NCI-H748 (cell line): ENCODE measurements at regions not wholly inside any gene's neighbourhood (a gene's known extent, or its start where the extent isn't known, plus 50 kb on each side); places are given as distances from the start of the nearest gene placed in this dataset.

Source experiments
- DNase-seq: peaks from one replicate; lab custom pipeline; 2025; ENCODE audit not compliant: unreplicated experiment; lab: John Stamatoyannopoulos, UW

DNA sequence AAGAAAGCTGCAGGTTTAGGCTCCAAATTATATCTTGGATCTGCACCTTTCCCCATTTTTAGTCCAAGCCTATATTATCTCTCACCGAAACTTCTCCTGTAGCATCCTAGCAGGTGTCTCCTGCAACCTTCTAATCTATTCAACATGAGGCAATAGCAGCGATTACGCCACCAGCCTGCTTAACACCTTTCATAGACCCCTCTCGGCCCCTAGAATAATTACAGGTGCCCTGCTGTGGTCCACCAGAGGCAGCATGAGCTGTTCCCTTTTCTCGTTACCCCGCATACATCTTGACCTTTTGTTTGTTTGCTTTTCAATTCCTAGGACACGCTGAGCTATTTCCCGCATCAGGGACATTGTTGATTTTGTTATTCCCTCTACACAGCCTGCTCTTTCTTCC, 361.9 kb downstream of the CYRIA start:
- DNase-seq = peak; percentile 43

DNA sequence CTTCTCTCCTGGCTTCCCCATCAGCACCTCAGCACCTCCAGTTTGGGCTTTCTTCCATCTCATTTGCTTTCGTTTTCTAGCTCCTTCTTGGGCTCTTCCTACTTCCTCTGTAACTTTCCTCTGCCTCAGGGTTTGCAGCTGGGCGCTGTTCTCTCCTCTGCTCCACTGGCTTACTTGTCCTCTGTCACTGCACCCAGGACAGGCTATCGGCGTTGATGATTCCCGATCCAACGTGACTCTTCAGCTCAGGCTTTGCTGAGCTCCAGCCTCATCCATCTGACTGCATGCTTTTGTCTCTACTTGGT, 362.4 kb downstream of the CYRIA start:
- DNase-seq = no peak

DNA sequence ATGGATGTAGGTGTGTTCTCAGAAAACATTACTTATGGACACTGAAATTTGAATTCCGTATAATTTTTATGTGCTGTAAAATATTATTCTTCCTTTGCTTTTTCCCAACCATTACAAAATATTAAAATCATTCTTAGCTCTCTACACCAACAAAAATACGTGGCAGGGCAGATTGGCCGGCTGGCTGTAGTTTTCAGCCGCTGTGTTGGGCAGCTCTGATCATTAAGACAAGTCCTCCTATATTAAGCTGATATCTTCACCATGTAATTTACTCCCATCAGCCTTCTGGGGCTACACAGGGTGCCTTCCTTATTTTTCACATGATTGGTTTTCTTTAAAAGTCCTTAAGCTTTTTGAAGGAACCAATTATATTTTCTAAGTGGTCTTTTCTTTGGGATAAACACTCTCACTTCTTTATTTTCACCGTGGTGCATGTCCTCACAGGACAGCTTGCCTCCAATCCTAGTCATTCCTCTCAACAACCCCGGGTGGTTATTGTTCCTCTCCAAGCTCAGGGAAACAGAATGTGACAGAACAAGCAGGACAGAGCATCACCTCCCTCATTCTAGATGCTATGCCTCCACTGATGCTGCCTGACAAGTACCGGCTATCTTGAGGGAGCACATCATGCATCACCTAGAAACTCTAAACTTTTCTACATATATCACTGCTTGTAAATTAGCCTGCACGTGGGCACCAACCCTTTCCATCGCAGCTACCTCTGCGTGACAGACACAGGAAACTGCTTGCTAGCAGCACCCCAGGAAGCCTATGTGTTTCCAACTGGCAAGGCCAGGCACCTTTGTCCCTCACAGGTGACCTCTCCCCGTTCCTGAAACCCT, 362.3 kb downstream of the MYCN start:
- DNase-seq = no peak

GRCh38 chr2:16301961-16302360, 361.6 kb downstream of the MYCN start:
- no peak for DNase-seq

DNA sequence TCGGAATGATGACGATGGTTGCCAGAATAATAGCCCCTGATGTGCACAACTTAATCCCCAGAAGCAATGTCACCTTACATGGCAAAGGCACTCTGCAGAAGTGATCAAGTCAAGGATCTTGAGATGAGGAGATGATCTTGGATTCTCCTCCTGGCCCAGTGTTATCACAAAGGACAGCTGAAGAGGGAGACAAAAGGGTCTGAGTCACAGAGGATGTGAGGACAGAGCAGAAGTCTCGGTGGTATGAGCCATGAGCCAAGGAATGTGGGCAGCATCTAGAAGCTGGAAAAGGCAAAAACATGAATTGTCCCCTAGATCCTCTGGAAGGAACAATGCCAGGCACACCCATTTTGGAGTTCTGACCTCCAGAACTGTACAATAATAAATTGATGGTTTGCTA, 358.5 kb downstream of the MYCN start:
- DNase-seq = no peak

- no peak for DNase-seq
These were observed 356.2 kb downstream of the MYCN start for GRCh38 chr2:16296331-16297250.

DNA sequence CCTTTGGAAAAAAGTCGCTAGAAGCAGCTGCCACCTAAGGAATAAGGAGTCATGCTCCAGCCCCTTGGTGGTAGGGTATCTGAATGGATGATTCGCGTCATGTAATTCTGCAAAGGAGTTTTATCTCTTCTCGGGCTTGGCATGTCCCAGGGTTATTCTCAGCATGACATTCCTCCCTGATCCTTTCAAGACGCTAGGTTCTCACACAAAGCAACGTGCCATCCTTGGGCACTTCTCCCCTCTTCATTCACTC, 355.6 kb downstream of the MYCN start:
- DNase-seq = no peak

DNA sequence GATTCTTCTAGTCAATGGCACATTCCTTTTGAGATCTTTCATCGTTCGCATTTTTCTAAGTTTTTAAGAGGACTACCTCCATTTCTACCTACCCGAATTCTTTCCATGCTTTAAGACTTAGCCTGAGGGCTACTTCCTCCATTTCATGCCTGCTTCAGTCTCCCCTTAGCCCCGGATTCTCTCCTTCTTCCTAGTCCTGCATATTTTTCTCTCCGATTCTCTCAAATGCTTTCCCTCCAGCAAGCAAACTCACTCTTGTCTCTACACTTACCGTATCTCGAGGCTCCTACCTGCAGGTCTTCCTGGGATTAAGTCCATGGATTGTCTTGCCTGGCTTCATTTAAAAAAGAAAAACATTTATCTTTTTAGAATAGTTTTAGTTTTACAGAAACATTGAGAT, 354.4 kb downstream of the MYCN start:
- no peak for DNase-seq

DNA sequence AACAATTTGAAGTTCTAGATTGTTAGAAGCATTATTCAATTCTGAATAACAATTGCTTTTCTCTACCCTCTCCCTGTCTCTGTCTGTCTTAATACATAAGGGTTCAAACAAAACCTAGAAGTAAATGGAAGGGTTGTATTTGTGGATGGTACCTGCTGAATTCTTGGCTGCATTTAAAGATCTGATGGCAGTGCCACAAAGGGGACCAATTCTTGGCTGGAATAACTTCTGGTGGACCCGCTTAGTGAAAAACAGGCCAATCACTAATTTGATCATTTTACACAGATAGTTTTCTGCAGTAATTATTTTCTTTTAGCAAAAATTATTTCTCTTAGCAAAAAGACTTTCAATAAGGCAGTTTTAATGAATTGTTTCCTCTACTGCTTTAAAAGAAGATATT, 353.5 kb downstream of the MYCN start:
- no peak for DNase-seq

DNA sequence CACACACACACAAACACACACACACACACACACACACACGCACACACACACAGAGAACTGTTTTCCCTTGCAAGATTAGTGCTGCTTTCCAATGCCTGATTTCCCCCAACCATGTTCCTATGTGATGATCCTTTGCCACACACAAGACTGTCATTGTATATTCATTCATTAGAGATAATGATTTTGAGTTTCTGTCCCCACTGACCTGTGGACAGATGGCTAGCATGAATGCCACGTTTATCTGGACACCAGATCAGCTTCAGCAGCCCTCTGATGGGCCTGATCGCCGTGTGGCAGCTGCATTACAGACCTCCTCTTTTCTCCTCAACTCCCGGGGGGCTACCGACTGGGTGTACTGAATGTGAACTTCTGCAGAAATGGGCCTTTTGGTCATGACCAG, 353.0 kb downstream of the MYCN start:
- DNase-seq = no peak

- DNase-seq = no peak
These were observed 351.6 kb downstream of the MYCN start for GRCh38 chr2:16291731-16292550.

GRCh38 chr2:16291226-16291625, 350.9 kb downstream of the MYCN start:
- no peak for DNase-seq

DNA sequence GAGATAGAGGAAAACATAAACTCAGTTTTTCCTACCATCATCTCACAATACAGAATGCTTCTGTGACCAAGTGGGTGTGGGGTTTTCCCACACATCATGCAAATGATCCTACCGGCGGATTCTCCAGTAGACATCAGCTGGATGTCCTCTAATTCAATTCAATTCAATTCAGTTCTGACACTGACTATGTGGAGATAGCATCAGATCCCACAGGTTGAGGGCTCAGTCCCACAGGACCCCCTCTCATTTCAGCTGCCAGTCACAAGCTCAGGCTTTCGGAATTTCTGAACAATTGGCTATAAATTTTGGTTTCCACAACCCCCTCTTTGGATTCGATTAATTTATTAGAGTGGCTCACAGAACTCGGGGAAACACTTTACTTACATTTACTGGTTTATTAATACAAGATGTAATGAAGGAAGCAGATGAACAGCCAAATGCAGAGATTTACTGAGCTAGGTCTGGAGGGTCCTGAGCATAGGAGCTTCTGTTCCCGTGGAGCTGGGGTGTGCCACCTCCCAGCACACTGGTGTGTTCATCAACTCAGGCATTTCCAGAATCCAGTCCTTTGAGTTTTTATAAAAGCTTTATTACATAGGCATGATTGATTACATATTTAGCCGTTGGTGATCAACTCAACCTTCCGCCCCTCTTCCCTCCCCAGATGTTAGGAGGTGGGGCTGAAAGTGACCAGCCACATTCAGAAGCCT, 350.1 kb downstream of the MYCN start:
- no peak for DNase-seq

- DNase-seq = peak; percentile 63
These were observed 348.2 kb downstream of the MYCN start for GRCh38 chr2:16288371-16289112.

GRCh38 chr2:16287831-16288230, 347.5 kb downstream of the MYCN start:
- DNase-seq = no peak

- DNase-seq = no peak
These were observed 346.9 kb downstream of the MYCN start for GRCh38 chr2:16287281-16287680.

- DNase-seq = no peak
These were observed 345.6 kb downstream of the MYCN start for GRCh38 chr2:16285813-16286510.

- DNase-seq = no peak
These were observed 344.7 kb downstream of the MYCN start for GRCh38 chr2:16284941-16285625.
